Brain pericyte (primary cell): ENCODE measurements at regions not wholly inside any gene's neighbourhood (a gene's known extent, or its start where the extent isn't known, plus 50 kb on each side); places are given as distances from the start of the nearest gene placed in this dataset.
"Not testable (repeated sequence)": the region's sequence is repeated elsewhere in the genome, so short reads cannot be mapped to it uniquely, and the experiment has no call there.

Source experiments
- DNase-seq: peaks from one replicate; pipeline ENCODE4 v3.0.0-alpha.2; 2012; ENCODE audit warnings: low read depth, low spot score

- no peak for DNase-seq
These were observed 102.6 kb downstream of the CAAP1 start for GRCh38 chr9:26789959-26790358.

GRCh38 chr9:26786564-26786963 is 106.0 kb downstream of the CAAP1 start:
- no peak for DNase-seq

DNA sequence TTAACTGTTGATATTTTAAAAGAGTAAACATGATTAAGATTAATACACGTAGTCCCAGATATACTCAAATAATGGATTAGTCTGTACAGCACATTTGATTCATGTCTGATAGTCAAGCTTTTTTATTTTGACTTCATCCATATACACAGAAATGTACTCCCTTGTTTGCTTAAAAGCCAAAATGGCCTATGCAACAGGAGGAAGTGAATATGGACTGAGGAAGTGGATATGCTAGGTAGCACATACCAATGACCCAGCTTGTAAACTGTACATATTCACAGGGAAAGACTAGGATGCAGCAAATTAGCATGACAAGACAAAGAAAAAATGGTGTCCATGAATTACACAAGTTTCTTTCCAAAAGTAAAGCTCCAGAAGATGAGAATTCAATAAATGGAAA is 109.7 kb downstream of the CAAP1 start:
- no peak for DNase-seq

DNA sequence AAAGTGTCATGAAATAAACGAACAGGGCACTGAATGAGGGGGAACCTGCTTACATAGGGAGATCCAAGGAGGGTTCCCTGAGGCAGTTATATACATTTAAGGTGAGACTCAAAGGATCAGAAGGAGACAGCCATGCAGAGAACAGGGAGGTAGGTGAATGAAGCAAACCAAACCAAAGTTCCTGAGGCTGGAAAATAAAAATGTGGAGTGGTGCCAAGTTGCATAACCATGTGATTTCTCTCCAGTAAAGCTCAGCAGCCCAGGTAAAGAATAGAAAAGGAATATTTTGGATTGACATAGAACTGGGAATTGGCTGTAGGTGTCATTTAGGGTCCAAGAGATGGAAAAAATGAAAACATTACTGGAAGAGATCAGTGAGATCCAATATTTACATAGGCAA is 110.7 kb downstream of the CAAP1 start:
- no peak for DNase-seq

DNA sequence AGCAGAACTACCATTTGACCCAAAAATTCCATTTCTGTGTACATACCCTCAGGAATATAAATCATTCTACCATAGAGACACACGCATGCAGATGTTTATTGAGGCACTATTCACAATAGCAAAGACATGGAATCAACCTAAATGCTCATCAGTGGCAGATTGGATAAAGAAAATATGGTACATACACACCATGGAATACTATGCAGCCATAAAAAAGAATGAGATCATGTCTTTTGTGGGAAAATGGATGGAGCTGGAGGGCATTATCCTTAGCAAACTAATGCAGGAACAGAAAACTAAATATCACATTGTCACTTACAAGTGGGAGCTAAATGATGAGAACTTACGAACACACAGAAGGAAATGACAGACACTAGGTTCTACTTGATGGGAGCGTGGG is 112.3 kb downstream of the CAAP1 start:
- not testable (repeated sequence) for DNase-seq

- DNase-seq: no peak
These were observed 113.5 kb downstream of the CAAP1 start for GRCh38 chr9:26779062-26779461.

- no peak for DNase-seq
These were observed 117.2 kb downstream of the CAAP1 start for GRCh38 chr9:26775391-26775790.

GRCh38 chr9:26773056-26773455 is 119.5 kb downstream of the CAAP1 start:
- no peak for DNase-seq

DNA sequence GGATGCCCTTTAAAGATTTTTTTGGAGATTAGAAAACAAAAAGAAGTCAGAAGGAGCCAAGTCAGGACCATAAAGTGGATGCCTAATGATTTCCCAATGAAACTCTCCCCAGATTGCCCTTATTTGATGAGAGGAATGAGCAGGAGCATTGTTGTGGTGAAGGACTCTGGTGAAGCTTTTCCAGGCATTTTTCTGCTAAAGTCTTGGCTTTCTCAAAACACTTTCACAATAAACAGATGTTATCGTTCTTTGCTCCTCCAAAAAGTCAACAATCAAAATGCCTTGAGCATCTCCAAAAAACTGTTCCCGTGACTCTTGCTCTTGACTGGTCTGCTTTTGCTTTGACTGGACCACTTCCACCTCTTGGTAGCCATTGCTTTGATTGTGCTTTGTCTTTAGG is 121.8 kb downstream of the CAAP1 start:
- no peak for DNase-seq

DNA sequence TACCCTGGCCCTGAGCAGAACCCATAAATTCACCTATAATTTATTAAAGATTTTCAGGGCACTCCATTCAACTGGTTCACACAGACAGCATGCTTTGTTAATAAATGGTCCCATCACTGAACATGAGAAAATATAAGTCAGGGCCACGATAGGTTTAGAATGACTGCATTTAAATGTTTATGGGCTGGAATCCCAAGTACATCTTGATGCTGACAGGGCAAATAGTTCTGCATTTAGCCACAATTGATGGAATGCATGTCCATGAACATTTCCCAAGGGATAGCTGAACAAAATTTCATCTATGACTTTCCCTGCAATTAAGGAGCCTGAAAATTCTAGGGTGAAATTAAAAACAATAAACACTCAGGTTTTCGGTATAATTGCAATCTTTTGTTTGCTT is 124.5 kb downstream of the CAAP1 start:
- DNase-seq: no peak

- no peak for DNase-seq
These were observed 131.9 kb downstream of the CAAP1 start for GRCh38 chr9:26760675-26761074.

GRCh38 chr9:26758655-26759054 is 133.9 kb downstream of the CAAP1 start:
- no peak for DNase-seq

- no peak for DNase-seq
These were observed 135.7 kb downstream of the CAAP1 start for GRCh38 chr9:26756881-26757280.

DNA sequence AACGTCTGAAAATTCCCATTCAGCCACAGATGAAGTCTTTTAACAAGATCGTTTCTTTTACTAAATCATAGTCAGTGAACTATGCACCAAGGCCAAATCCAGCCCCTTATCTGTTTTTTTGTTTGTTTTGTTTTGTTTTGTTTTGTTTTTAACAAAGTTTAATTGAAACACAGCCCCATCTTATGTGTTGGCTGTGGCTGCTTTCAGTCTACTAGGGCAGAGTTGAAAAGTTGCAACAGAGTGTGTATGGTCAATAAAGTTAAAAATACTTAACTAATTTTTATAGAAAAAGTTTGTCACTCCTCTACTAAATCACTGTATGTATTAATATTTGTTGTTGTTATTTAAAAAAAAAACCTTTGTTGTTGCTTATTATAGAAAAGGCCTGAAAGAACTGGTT is 137.1 kb downstream of the CAAP1 start:
- no peak for DNase-seq

- no peak for DNase-seq
These were observed 138.0 kb downstream of the CAAP1 start for GRCh38 chr9:26754509-26755164.

- DNase-seq: no peak
These were observed 138.6 kb downstream of the CAAP1 start for GRCh38 chr9:26753971-26754370.

GRCh38 chr9:26750162-26750561 is 142.4 kb downstream of the CAAP1 start:
- no peak for DNase-seq

GRCh38 chr9:26748449-26749058 is 144.0 kb downstream of the CAAP1 start:
- DNase-seq: no peak

GRCh38 chr9:26747611-26748010 is 145.0 kb downstream of the CAAP1 start:
- DNase-seq: no peak

GRCh38 chr9:26746357-26747072 is 146.1 kb downstream of the CAAP1 start:
- DNase-seq: no peak

DNA sequence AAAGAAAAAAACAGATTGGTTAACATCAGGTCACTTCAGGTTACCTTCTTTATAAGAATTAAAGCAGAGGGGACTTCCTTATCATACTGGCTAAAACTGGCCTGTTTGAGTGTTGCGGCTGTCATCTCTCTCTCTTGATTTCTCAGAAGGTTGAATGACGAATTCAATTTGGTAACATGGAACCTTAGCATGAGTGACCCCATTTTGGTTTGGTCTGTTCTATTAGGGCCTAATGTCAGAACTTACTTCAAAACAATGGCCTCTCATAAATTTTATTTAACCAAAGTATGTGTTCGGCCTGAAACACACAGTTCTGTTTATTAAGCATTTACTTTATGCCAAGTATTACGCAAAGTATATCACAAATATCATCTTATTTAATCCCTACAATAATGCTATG is 147.5 kb downstream of the CAAP1 start:
- no peak for DNase-seq

DNA sequence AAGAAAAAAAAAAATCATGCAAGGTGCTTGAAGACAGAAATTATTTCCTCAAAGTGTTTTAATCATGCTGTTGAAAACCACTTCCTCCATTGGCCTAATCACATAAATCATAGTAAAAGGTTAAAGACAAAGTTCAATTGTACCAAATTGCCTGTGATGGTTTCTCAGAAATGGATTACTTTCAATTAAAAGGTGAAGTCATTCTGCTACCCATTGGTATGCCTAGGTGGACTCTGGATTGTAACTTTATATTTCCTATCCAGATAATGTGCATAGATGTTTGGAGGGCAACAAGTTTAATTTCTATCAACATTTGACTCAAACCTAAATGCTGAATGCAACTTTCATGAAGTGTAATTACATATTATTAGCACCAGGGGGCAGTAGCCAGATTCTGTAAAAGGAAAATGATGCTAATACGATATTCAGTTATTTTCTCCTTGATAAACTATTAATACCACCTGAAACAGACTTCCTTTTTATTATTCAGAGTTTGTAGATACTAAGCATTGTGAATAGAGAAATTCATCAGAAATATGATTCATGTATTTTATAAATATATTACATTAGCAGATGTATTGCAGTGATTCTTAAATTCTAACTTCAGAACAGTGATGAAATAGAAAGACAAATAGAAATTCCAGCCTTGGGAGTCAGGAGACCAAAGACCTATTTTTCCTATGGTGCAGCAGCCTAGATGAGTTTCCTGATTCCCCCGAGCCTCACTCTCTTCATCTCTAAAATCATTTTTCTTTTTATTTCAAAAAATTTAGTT is 148.2 kb downstream of the CAAP1 start:
- no peak for DNase-seq
